B cell (primary cell): ENCODE measurements at regions not wholly inside any gene's neighbourhood (a gene's known extent, or its start where the extent isn't known, plus 50 kb on each side); places are given as distances from the start of the nearest gene placed in this dataset.

Experiments
- ATAC-seq: fragments of 200-7000 bp; cut with Tn5 transposase; one replicate; pipeline ENCODE4 v1.10.0; 2021; ENCODE audit warnings: low read depth, mild to moderate bottlenecking, moderate number of reproducible peaks, moderate library complexity
- CTCF ChIA-PET: fragments of 350-600 bp; sonication (Branson Sonifier 250); formaldehyde crosslinking; loops from one replicate; lab custom pipeline; 2021; ENCODE audit warnings: antibody characterized with exemption, inconsistent platforms; lab: Charles Lee
- POLR2A ChIA-PET: fragments of 350-600 bp; sonication (Branson Sonifier 250); formaldehyde crosslinking; loops from one replicate; lab custom pipeline; 2021; ENCODE audit warnings: antibody characterized with exemption; lab: Charles Lee
- DNase-seq: peaks from one replicate; pipeline ENCODE4 v3.0.0; 2013
- H2AFZ ChIP-seq: 2 replicates; pipeline ENCODE4 v1.6.1; 2012; ENCODE audit warnings: mild to moderate bottlenecking, low read depth, low read length; ENCODE audit not compliant: insufficient read depth, poor library complexity, severe bottlenecking
- H3K27ac ChIP-seq, 2 donors: 1 replicate in 1 of 2; 2 replicates in 1 of 2; pipeline ENCODE4 v1.5.1; 2012 to 2013; ENCODE audit warnings: low read length in 2 of 2, mild to moderate bottlenecking in 2 of 2, moderate library complexity in 1 of 2
- H3K27me3 ChIP-seq, 4 experiments: fragments of 200-600 bp in 1 of 4; sonication (generic) in 1 of 4; replicated peaks in 1 of 4; 1 replicate in 2 of 4; 2 replicates in 2 of 4; pipeline versions ENCODE4 v1.6.1 to v1.7.0; 2013 to 2016; ENCODE audit warnings: low read length in 3 of 4, mild to moderate bottlenecking in 2 of 4, mixed read lengths in 1 of 4, moderate library complexity in 1 of 4; ENCODE audit not compliant: insufficient read depth in 4 of 4, control insufficient read depth in 3 of 4; ENCODE audit errors: control extremely low read depth in 1 of 4
- H3K36me3 ChIP-seq, 2 experiments: replicated peaks in 1 of 2; 1 replicate in 1 of 2; 2 replicates in 1 of 2; pipeline versions ENCODE4 v1.6.1 to v1.7.1; 2013; ENCODE audit warnings: low read length in 1 of 2; ENCODE audit not compliant: insufficient read depth in 2 of 2, control insufficient read depth in 1 of 2; ENCODE audit errors: control extremely low read depth in 1 of 2, extremely low read depth in 1 of 2
- H3K4me1 ChIP-seq, 2 donors: fragments of 200-600 bp in 1 of 2; sonication (generic) in 1 of 2; 1 replicate in 1 of 2; 2 replicates in 1 of 2; pipeline versions ENCODE4 v1.5.1 to v1.6.1; 2013 to 2017; ENCODE audit warnings: low read length in 2 of 2; ENCODE audit not compliant: control insufficient read depth in 2 of 2, insufficient read depth in 2 of 2
- H3K4me2 ChIP-seq: replicated peaks from 2 replicates; pipeline ENCODE3; 2012; ENCODE audit warnings: mild to moderate bottlenecking, low read depth, low read length; ENCODE audit not compliant: poor library complexity, severe bottlenecking
- H3K4me3 ChIP-seq, 5 experiments: fragments of 200-600 bp in 1 of 5; sonication (generic) in 1 of 5; 1 replicate in 3 of 5; 2 replicates in 2 of 5; pipeline versions ENCODE4 v1.5.1 to v1.7.0; 2011 to 2016; ENCODE audit warnings: low read length in 4 of 5, mild to moderate bottlenecking in 4 of 5, low read depth in 2 of 5, control low read depth in 1 of 5, moderate library complexity in 1 of 5; ENCODE audit not compliant: insufficient read depth in 1 of 5; ENCODE audit errors: control extremely low read depth in 1 of 5, extremely low read depth in 1 of 5
- H3K79me2 ChIP-seq: fragments of 200-600 bp; sonication (generic); one replicate; pipeline ENCODE4 v1.6.0; 2016; ENCODE audit warnings: low read length; ENCODE audit not compliant: control insufficient read depth, insufficient read depth
- H3K9ac ChIP-seq: fragments of 200-600 bp; sonication (generic); 2 replicates; pipeline ENCODE4 v1.6.1; 2017; ENCODE audit warnings: mild to moderate bottlenecking, low read length, moderate library complexity
- H3K9me3 ChIP-seq, 3 donors: one replicate each; pipeline versions ENCODE4 v1.6.1 to v1.7.1; 2013; ENCODE audit warnings: low read length in 2 of 3; ENCODE audit not compliant: control insufficient read depth in 2 of 3, insufficient read depth in 1 of 3; ENCODE audit errors: control extremely low read depth in 1 of 3
- H4K20me1 ChIP-seq: 2 replicates; pipeline ENCODE4 v1.6.0; 2012; ENCODE audit warnings: mild to moderate bottlenecking, low read length; ENCODE audit not compliant: insufficient read depth, control insufficient read depth, poor library complexity, severe bottlenecking
- H3K27ac Mint-ChIP-seq: one replicate; pipeline ENCODE4 v1.8.0; 2021; ENCODE audit warnings: mixed read lengths
- H3K27me3 Mint-ChIP-seq: one replicate; pipeline ENCODE4 v1.8.0; 2021; ENCODE audit warnings: mixed read lengths
- H3K4me1 Mint-ChIP-seq: one replicate; pipeline ENCODE4 v1.8.0; 2021; ENCODE audit warnings: mixed read lengths
- H3K4me3 Mint-ChIP-seq: one replicate; pipeline ENCODE4 v1.8.0; 2021; ENCODE audit warnings: mixed read lengths
- H3K9me3 Mint-ChIP-seq: one replicate; pipeline ENCODE4 v1.8.0; 2022; ENCODE audit warnings: mixed read lengths; ENCODE audit not compliant: insufficient read depth
- EZH2 ChIP-seq: IDR thresholded peaks from 2 replicates; pipeline ENCODE4 v1.6.1; 2012; ENCODE audit warnings: borderline replicate concordance, low read depth, mild to moderate bottlenecking, moderate library complexity, low read length; ENCODE audit not compliant: insufficient read depth, poor library complexity, severe bottlenecking
- WGBS: methylation state at CpG from one replicate; pipeline ENCODE4 v1.1.5; 2013; ENCODE audit warnings: missing lambda C conversion rate; ENCODE audit not compliant: insufficient coverage; 5-methylcytosine and 5-hydroxymethylcytosine counted together
- intact Hi-C: fragments of 100-400 bp; cut with micrococcal nuclease; formaldehyde crosslinking; loops from one replicate; pipeline ENCODE4 v1.10.0; 2022
- TF ChIP-seq, protein P1 (sequence below): fragments of 200-600 bp; IDR thresholded peaks from one replicate; pipeline ENCODE4 v1.8.0; 2022; ENCODE audit warnings: antibody characterized with exemption, mild to moderate bottlenecking

DNA sequence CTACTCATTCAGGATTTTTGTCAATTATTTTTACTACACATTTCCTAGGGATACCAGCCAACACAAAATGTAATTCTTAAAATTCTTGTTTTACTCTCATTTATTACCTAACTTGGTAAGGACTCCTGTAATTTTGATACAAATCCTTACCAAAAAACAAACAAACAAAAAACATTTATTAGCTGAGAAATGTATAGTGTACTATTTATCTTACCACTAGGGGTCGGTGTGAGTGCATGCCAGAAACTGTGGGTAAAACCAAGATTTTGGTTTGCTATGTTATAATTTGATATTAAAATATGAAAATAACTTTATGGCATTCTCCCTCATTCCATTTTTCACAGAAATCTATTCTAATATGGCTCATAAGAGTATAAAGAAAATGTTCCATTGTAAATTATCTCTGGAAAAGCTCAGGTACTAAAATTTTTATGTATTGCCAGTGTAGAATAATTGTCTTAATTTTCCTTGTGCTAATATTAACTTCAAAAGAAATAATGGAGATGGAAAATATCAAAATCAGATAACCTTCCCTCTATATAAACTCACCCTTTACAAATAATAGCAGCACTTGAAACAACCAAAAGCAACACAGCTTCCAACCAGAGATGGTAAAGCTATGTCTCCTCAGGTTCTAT is 290.8 kb upstream of the PCDH15 start:
- Histone ChIP-seq H3K4me2 (no peak overlapping the region), H3K9ac (no peak overlapping the region), H3K4me1 (no peaks in the 10 kb centered on the region), H2AFZ (no peak overlapping the region), H3K27ac (no peak overlapping the region), H3K79me2 (no peaks in the 10 kb centered on the region), H3K27me3 (no peaks in the 10 kb centered on the region), H3K9me3 (no peaks in the 10 kb centered on the region), H3K4me3 (no peak overlapping the region), H3K36me3 (no peaks in the 10 kb centered on the region), H4K20me1 (no peaks in the 10 kb centered on the region)
- H3K4me3 Mint-ChIP-seq, result no peak overlapping the region
- H3K9me3 Mint-ChIP-seq, result no peaks in the 10 kb centered on the region
- CTCF ChIA-PET, result interaction anchor here (0.9 kb wide), 1 partner anchor 12 kb away, joined by 3 read pairs; no protein-coding TSS in a partner anchor
- ATAC-seq (no peak), DNase-seq (no peak)
- TF ChIP-seq, protein P1, sequence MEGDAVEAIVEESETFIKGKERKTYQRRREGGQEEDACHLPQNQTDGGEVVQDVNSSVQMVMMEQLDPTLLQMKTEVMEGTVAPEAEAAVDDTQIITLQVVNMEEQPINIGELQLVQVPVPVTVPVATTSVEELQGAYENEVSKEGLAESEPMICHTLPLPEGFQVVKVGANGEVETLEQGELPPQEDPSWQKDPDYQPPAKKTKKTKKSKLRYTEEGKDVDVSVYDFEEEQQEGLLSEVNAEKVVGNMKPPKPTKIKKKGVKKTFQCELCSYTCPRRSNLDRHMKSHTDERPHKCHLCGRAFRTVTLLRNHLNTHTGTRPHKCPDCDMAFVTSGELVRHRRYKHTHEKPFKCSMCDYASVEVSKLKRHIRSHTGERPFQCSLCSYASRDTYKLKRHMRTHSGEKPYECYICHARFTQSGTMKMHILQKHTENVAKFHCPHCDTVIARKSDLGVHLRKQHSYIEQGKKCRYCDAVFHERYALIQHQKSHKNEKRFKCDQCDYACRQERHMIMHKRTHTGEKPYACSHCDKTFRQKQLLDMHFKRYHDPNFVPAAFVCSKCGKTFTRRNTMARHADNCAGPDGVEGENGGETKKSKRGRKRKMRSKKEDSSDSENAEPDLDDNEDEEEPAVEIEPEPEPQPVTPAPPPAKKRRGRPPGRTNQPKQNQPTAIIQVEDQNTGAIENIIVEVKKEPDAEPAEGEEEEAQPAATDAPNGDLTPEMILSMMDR, result peak; percentile 71
- no peak for TF ChIP-seq EZH2
- intact Hi-C loops, result no loop called here
- no peaks in the 10 kb centered on the region for H3K4me1 Mint-ChIP-seq
- no peak overlapping the region for H3K27ac Mint-ChIP-seq
- WGBS, result no CpG with 5 or more reads among the region's 1 CpG
- POLR2A ChIA-PET, result no interaction called here
- no peaks in the 10 kb centered on the region for H3K27me3 Mint-ChIP-seq

DNA sequence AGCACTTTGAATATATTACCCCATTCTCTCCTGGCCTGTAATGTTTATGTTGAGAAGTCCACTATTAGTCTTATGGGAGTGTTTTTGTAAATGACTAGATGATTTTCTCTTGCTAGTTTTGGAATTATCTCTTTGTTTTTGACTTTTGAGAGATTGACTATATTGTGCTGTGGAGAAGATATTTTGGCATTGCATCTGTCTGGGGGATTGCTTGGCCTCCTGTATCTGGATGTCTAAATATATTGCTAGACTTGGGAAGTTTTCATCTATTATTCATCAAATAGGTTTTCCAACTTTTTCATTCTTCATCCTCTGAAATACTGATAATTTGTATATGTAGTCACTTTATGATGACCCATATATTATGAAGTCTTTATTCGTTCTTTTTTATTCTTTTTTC is 277.1 kb upstream of the PCDH15 start:
- no peak for ATAC-seq
- no peaks in the 10 kb centered on the region for H3K4me1 ChIP-seq
- no peaks in the 10 kb centered on the region for H3K27me3 ChIP-seq
- no CpG with 5 or more reads among the region's 1 CpG for WGBS
- H3K27ac ChIP-seq, result no peak overlapping the region
- no peaks in the 10 kb centered on the region for H3K79me2 ChIP-seq
- intact Hi-C loops, result no loop called here
- Mint-ChIP-seq H3K27me3 (no peaks in the 10 kb centered on the region), H3K4me1 (no peaks in the 10 kb centered on the region), H3K4me3 (no peak overlapping the region), H3K9me3 (no peaks in the 10 kb centered on the region), H3K27ac (no peak overlapping the region)
- no peak overlapping the region for H3K4me3 ChIP-seq
- H3K36me3 ChIP-seq, result no peaks in the 10 kb centered on the region
- no peaks in the 10 kb centered on the region for H3K9me3 ChIP-seq
- ChIA-PET POLR2A (no interaction called here), CTCF (no interaction called here)
- no peak for TF ChIP-seq EZH2
- TF ChIP-seq, protein P1, result no peak
- DNase-seq, result no peak
- no peaks in the 10 kb centered on the region for H4K20me1 ChIP-seq
- no peak overlapping the region for H3K9ac ChIP-seq
- no peak overlapping the region for H3K4me2 ChIP-seq
- no peak overlapping the region for H2AFZ ChIP-seq
